ENCODE measurements at regions not wholly inside any gene's neighbourhood (a gene's known extent, or its start where the extent isn't known, plus 50 kb on each side); places are given as distances from the start of the nearest gene placed in this dataset.

GRCh38 chr2:198322275-198322674 is 517.9 kb downstream of the PLCL1 start:
- TF ChIP-seq POLR2A (IDR thresholded peaks at IDR 0.05; ENCODE audit: low read length) = no peak
- no peak for TF ChIP-seq GATA1 (IDR thresholded peaks at IDR 0.05; ENCODE audit: low read depth, low read length)
